ENCODE measurements at regions not wholly inside any gene's neighbourhood (a gene's known extent, or its start where the extent isn't known, plus 50 kb on each side); places are given as distances from the start of the nearest gene placed in this dataset.

DNA sequence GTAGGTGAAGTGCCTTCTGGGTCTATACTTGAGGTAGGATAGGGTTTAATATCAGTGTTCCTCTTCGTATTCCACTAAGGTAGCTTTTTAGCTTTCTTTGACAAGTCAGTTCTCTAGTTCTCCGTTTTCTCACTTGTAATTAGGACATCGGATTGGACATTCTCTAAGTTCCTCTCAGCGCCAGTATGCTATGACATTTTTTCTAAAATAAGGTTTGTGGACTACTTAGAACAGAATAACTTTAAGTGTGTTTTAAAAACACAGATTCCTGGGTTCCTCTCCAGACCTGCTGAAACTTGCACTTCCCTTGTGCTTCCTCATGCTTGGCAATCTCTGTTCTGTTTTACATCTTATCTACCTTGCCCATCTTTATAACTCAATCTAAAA, 69.3 kb upstream of the YWHAQ start:
- POLR2A ChIA-PET = no interaction called here
- CTCF ChIA-PET = no interaction called here
- ATAC-seq = no peak
- H3K9me3 Mint-ChIP-seq = peaks cover 22% of the 10 kb centered on the region
- H3K27ac Mint-ChIP-seq = no peak overlapping the region
- TF ChIP-seq ATF3 (CRISPR knock-in tag; conservative IDR thresholded peaks at IDR 0.05) (no peak), PRRX2 (CRISPR knock-in tag; IDR thresholded peaks at IDR 0.05) (no peak), ZSCAN18 (CRISPR knock-in tag; IDR thresholded peaks at IDR 0.05) (no peak), CTCF (IDR thresholded peaks at IDR 0.05) (no peak), SMAD4 (CRISPR knock-in tag; IDR thresholded peaks at IDR 0.05) (no peak), ZNF138 (CRISPR knock-in tag; conservative IDR thresholded peaks at IDR 0.05) (no peak), IRF1 (CRISPR knock-in tag; IDR thresholded peaks at IDR 0.05) (no peak), ZNF416 (CRISPR knock-in tag; IDR thresholded peaks at IDR 0.05) (no peak), OVOL2 (CRISPR knock-in tag; IDR thresholded peaks at IDR 0.05; ENCODE audit: borderline replicate concordance) (no peak), GTF2I (CRISPR knock-in tag; conservative IDR thresholded peaks at IDR 0.05) (no peak), PRDM15 (CRISPR knock-in tag; IDR thresholded peaks at IDR 0.05) (no peak), MYBL2 (CRISPR knock-in tag; IDR thresholded peaks at IDR 0.05) (no peak), NR1H2 (CRISPR knock-in tag; IDR thresholded peaks at IDR 0.05) (no peak), ETV6 (CRISPR knock-in tag; IDR thresholded peaks at IDR 0.05) (no peak), KAT7 (CRISPR knock-in tag; IDR thresholded peaks at IDR 0.05; ENCODE audit: borderline replicate concordance) (no peak), ELF4 (CRISPR knock-in tag; IDR thresholded peaks at IDR 0.05; ENCODE audit: low read depth) (no peak), FOXP1 (CRISPR knock-in tag; IDR thresholded peaks at IDR 0.05; ENCODE audit: borderline replicate concordance) (no peak)
- H3K27me3 Mint-ChIP-seq (ENCODE audit: low read depth) = no peaks in the 10 kb centered on the region
- H3K4me1 Mint-ChIP-seq = peaks cover 1% of the 10 kb centered on the region; the same call in 1 of the 2 replicates
- no peak overlapping the region for H3K4me3 Mint-ChIP-seq
- no peaks in the 10 kb centered on the region for H3K36me3 Mint-ChIP-seq
- no peak for DNase-seq (ENCODE audit: low spot score)

- Mint-ChIP-seq H3K9me3 (peaks cover 22% of the 10 kb centered on the region), H3K27me3 (ENCODE audit: low read depth) (no peaks in the 10 kb centered on the region), H3K27ac (no peak overlapping the region), H3K4me1 (peaks cover 5% of the 10 kb centered on the region), H3K36me3 (no peaks in the 10 kb centered on the region), H3K4me3 (no peak overlapping the region)
- ATAC-seq = no peak
- CTCF ChIA-PET = interaction anchor here (0.9 kb wide), 3 partner anchors 66 to 229 kb away, joined by 3 to 5 read pairs (median 3); no protein-coding TSS in a partner anchor
- no peak for DNase-seq (ENCODE audit: low spot score)
- POLR2A ChIA-PET = no interaction called here
- no peak for TF ChIP-seq NR3C1 (CRISPR knock-in tag; conservative IDR thresholded peaks at IDR 0.05; ENCODE audit: low read depth)
- no peak for TF ChIP-seq SOX15 (CRISPR knock-in tag; IDR thresholded peaks at IDR 0.05)
- TF ChIP-seq CREM (CRISPR knock-in tag; IDR thresholded peaks at IDR 0.05) = no peak
- TF ChIP-seq, protein P1, sequence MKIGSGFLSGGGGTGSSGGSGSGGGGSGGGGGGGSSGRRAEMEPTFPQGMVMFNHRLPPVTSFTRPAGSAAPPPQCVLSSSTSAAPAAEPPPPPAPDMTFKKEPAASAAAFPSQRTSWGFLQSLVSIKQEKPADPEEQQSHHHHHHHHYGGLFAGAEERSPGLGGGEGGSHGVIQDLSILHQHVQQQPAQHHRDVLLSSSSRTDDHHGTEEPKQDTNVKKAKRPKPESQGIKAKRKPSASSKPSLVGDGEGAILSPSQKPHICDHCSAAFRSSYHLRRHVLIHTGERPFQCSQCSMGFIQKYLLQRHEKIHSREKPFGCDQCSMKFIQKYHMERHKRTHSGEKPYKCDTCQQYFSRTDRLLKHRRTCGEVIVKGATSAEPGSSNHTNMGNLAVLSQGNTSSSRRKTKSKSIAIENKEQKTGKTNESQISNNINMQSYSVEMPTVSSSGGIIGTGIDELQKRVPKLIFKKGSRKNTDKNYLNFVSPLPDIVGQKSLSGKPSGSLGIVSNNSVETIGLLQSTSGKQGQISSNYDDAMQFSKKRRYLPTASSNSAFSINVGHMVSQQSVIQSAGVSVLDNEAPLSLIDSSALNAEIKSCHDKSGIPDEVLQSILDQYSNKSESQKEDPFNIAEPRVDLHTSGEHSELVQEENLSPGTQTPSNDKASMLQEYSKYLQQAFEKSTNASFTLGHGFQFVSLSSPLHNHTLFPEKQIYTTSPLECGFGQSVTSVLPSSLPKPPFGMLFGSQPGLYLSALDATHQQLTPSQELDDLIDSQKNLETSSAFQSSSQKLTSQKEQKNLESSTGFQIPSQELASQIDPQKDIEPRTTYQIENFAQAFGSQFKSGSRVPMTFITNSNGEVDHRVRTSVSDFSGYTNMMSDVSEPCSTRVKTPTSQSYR (CRISPR knock-in tag; IDR thresholded peaks at IDR 0.05) = no peak
- TF ChIP-seq, protein P2, sequence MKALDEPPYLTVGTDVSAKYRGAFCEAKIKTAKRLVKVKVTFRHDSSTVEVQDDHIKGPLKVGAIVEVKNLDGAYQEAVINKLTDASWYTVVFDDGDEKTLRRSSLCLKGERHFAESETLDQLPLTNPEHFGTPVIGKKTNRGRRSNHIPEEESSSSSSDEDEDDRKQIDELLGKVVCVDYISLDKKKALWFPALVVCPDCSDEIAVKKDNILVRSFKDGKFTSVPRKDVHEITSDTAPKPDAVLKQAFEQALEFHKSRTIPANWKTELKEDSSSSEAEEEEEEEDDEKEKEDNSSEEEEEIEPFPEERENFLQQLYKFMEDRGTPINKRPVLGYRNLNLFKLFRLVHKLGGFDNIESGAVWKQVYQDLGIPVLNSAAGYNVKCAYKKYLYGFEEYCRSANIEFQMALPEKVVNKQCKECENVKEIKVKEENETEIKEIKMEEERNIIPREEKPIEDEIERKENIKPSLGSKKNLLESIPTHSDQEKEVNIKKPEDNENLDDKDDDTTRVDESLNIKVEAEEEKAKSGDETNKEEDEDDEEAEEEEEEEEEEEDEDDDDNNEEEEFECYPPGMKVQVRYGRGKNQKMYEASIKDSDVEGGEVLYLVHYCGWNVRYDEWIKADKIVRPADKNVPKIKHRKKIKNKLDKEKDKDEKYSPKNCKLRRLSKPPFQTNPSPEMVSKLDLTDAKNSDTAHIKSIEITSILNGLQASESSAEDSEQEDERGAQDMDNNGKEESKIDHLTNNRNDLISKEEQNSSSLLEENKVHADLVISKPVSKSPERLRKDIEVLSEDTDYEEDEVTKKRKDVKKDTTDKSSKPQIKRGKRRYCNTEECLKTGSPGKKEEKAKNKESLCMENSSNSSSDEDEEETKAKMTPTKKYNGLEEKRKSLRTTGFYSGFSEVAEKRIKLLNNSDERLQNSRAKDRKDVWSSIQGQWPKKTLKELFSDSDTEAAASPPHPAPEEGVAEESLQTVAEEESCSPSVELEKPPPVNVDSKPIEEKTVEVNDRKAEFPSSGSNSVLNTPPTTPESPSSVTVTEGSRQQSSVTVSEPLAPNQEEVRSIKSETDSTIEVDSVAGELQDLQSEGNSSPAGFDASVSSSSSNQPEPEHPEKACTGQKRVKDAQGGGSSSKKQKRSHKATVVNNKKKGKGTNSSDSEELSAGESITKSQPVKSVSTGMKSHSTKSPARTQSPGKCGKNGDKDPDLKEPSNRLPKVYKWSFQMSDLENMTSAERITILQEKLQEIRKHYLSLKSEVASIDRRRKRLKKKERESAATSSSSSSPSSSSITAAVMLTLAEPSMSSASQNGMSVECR (CRISPR knock-in tag; IDR thresholded peaks at IDR 0.05; ENCODE audit: borderline replicate concordance) = no peak
- TF ChIP-seq ETV6 (CRISPR knock-in tag; IDR thresholded peaks at IDR 0.05) = no peak
Measured at GRCh38 chr2:9702604-9703084, 71.8 kb upstream of the YWHAQ start.

All from WTC11 (cell line).